SK-N-SH (cell line): ENCODE measurements at regions not wholly inside any gene's neighbourhood (a gene's known extent, or its start where the extent isn't known, plus 50 kb on each side); places are given as distances from the start of the nearest gene placed in this dataset.

Experiments
- CTCF ChIA-PET: fragments of 300-600, 350-600 bp; formaldehyde crosslinking; extraction: SDS; loops from one replicate; lab custom pipeline; 2021; lab: Yijun Ruan, JAX
- POLR2A ChIA-PET: fragments of 350-600 bp; sonication (Branson Sonifier 250); formaldehyde crosslinking; extraction: SDS; loops from one replicate; lab custom pipeline; 2020; ENCODE audit warnings: antibody characterized with exemption, inconsistent platforms; lab: Yijun Ruan, JAX
- DNase-seq: peaks from one replicate; pipeline ENCODE4 v3.0.0; 2012
- H2AFZ ChIP-seq: fragments of 200-600 bp; sonication (generic); 2 replicates; pipeline ENCODE4 v1.8.1; 2016; ENCODE audit warnings: antibody characterized with exemption, mild to moderate bottlenecking, low read depth
- H3F3A ChIP-seq: fragments of 200-600 bp; sonication (generic); replicated peaks from 2 replicates; pipeline ENCODE3; 2016; ENCODE audit warnings: antibody characterized with exemption, mild to moderate bottlenecking; ENCODE audit not compliant: insufficient read depth
- H3K27ac ChIP-seq, 2 experiments: fragments of 200-500 bp in 1 of 2; fragments of 200-600 bp in 1 of 2; sonication (Bioruptor generic) in 1 of 2; sonication (generic), shearing (Covaris generic) in 1 of 2; 2 replicates each; pipeline versions ENCODE4 v1.5.1 to v1.6.1; 2014 to 2016; ENCODE audit warnings: low read depth in 2 of 2, inconsistent platforms in 1 of 2, low read length in 1 of 2, mild to moderate bottlenecking in 1 of 2, mixed read lengths in 1 of 2
- H3K27me3 ChIP-seq: fragments of 200-600 bp; sonication (generic), shearing (Covaris generic); 2 replicates; pipeline ENCODE4 v1.6.1; 2016; ENCODE audit warnings: mixed run types; ENCODE audit not compliant: insufficient read depth
- H3K36me3 ChIP-seq, 2 experiments: fragments of 200-500 bp in 1 of 2; fragments of 200-600 bp in 1 of 2; sonication (Bioruptor generic) in 1 of 2; sonication (generic) in 1 of 2; replicated peaks in 1 of 2; 2 replicates each; pipeline versions ENCODE3 to v1.5.1; 2014 to 2016; ENCODE audit warnings: low read length in 1 of 2, mild to moderate bottlenecking in 1 of 2; ENCODE audit not compliant: insufficient read depth in 2 of 2, control insufficient read depth in 1 of 2
- H3K4me1 ChIP-seq, 2 experiments: fragments of 200-500 bp in 1 of 2; fragments of 200-600 bp in 1 of 2; sonication (Bioruptor generic) in 1 of 2; sonication (generic), shearing (Covaris generic) in 1 of 2; 2 replicates each; pipeline versions ENCODE4 v1.5.1 to v1.6.1; 2014 to 2016; ENCODE audit warnings: low read depth in 1 of 2, low read length in 1 of 2, mixed run types in 1 of 2; ENCODE audit not compliant: insufficient read depth in 2 of 2, control insufficient read depth in 1 of 2
- H3K4me2 ChIP-seq: fragments of 200-600 bp; sonication (generic), shearing (Covaris generic); 2 replicates; pipeline ENCODE4 v1.6.1; 2017; ENCODE audit warnings: mixed run types
- H3K4me3 ChIP-seq, 2 experiments: fragments of 200-500 bp in 1 of 2; fragments of 200-600 bp in 1 of 2; sonication (Bioruptor generic) in 1 of 2; sonication (generic), shearing (Covaris generic) in 1 of 2; 2 replicates each; pipeline versions ENCODE4 v1.5.1 to v1.8.1; 2014 to 2016; ENCODE audit warnings: low read depth in 2 of 2, inconsistent platforms in 1 of 2, low read length in 1 of 2, mild to moderate bottlenecking in 1 of 2, mixed read lengths in 1 of 2, moderate library complexity in 1 of 2
- H3K79me2 ChIP-seq: fragments of 200-600 bp; sonication (generic); 2 replicates; pipeline ENCODE4 v1.8.1; 2017; ENCODE audit warnings: mild to moderate bottlenecking; ENCODE audit not compliant: insufficient read depth
- H3K9ac ChIP-seq: fragments of 200-600 bp; sonication (generic); 2 replicates; pipeline ENCODE4 v1.6.1; 2017; ENCODE audit warnings: mixed run types
- H3K9me2 ChIP-seq: fragments of 200-600 bp; sonication (generic); 2 replicates; pipeline ENCODE4 v1.6.1; 2017; ENCODE audit warnings: mixed run types
- H3K9me3 ChIP-seq: fragments of 200-600 bp; sonication (generic); 2 replicates; pipeline ENCODE4 v1.6.1; 2017; ENCODE audit warnings: mixed run types, mild to moderate bottlenecking, moderate library complexity
- H4K20me1 ChIP-seq: fragments of 200-600 bp; sonication (generic); 2 replicates; pipeline ENCODE4 v1.6.1; 2017; ENCODE audit warnings: mild to moderate bottlenecking, mixed run types; ENCODE audit not compliant: insufficient read depth
- CHD2 ChIP-seq: fragments of 150-350 bp; IDR thresholded peaks from 2 replicates; pipeline ENCODE4 v1.6.1; 2018; ENCODE audit warnings: low read length; ENCODE audit not compliant: partially characterized antibody
- EP300 ChIP-seq, 2 experiments: IDR thresholded peaks; 2 replicates each; pipeline versions ENCODE4 v1.4.0 to v1.6.1; 2012; ENCODE audit warnings: borderline replicate concordance in 1 of 2, low read depth in 1 of 2, low read length in 1 of 2
- FOSL2 ChIP-seq: IDR thresholded peaks from 2 replicates; pipeline ENCODE4 v1.4.0; 2012; ENCODE audit warnings: low read depth, mild to moderate bottlenecking, moderate library complexity, borderline replicate concordance
- JUND ChIP-seq: IDR thresholded peaks from 2 replicates; pipeline ENCODE4 v1.4.0; 2012
- RAD21 ChIP-seq: IDR thresholded peaks from 2 replicates; pipeline ENCODE4 v1.6.1; 2012; ENCODE audit warnings: mild to moderate bottlenecking, low read length
- RFX5 ChIP-seq: IDR thresholded peaks from 2 replicates; pipeline ENCODE4 v1.6.1; 2012; ENCODE audit warnings: mild to moderate bottlenecking, improper control_type of control experiment, low read length
- RXRA ChIP-seq: IDR thresholded peaks from 2 replicates; pipeline ENCODE4 v1.4.0; 2012; ENCODE audit warnings: low read depth, mild to moderate bottlenecking, borderline replicate concordance
- SMC3 ChIP-seq: IDR thresholded peaks from 2 replicates; pipeline ENCODE4 v1.6.1; 2012; ENCODE audit warnings: low read depth, low read length, improper control_type of control experiment
- TEAD4 ChIP-seq: IDR thresholded peaks from 2 replicates; pipeline ENCODE4 v1.4.0; 2012; ENCODE audit warnings: mild to moderate bottlenecking, borderline replicate concordance; ENCODE audit not compliant: insufficient read depth
- WGBS: methylation state at CpG from one replicate; pipeline ENCODE4 v1.1.6; 2017; ENCODE audit warnings: low lambda C conversion rate; 5-methylcytosine and 5-hydroxymethylcytosine counted together
- TF ChIP-seq, protein P1 (sequence below): IDR thresholded peaks from 2 replicates; pipeline ENCODE4 v1.4.0; 2012; ENCODE audit warnings: low read depth
- TF ChIP-seq, protein P2 (sequence below): IDR thresholded peaks from 2 replicates; pipeline ENCODE4; 2012
- TF ChIP-seq, protein P3 (sequence below): IDR thresholded peaks from 2 replicates; pipeline ENCODE4 v1.6.1; 2012; ENCODE audit warnings: mild to moderate bottlenecking, low read depth, low read length, moderate library complexity
- TF ChIP-seq, protein P4 (sequence below): fragments of 150-350 bp; IDR thresholded peaks from 2 replicates; pipeline ENCODE4 v1.6.1; 2016; ENCODE audit warnings: mild to moderate bottlenecking, low read depth, low read length

DNA sequence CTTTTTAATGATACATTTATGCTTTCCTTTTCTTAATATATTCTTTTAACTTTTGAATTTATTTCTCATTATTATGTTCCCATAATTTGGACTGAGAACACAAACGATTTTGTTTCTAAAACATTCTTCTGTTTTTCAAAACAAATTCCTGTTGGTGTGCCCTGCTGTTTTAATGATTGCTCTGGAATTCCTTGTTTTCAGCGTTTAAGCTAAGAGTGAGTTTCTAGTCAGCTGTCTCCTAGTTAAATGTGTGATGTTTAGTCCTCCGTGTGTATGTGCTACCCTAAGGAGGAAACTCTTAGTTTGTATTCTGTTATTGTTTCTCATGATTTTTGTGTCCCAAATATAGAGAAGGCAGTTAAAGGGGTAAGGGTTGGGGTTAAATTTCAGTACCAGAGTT lies 306.1 kb upstream of the RGS17 start:
- Histone ChIP-seq H3K27ac (no peak overlapping the region), H2AFZ (no peak overlapping the region), H3K27me3 (no peaks in the 10 kb centered on the region), H3K9ac (no peak overlapping the region), H3K9me3 (no peaks in the 10 kb centered on the region), H3K4me1 (no peaks in the 10 kb centered on the region), H3K4me3 (no peak overlapping the region), H3K36me3 (no peaks in the 10 kb centered on the region), H3K79me2 (no peaks in the 10 kb centered on the region), H3K4me2 (no peak overlapping the region), H3F3A (no peaks in the 10 kb centered on the region), H4K20me1 (no peaks in the 10 kb centered on the region), H3K9me2 (no peaks in the 10 kb centered on the region)
- ChIA-PET POLR2A (no interaction called here), CTCF (no interaction called here)
- 42% methylated on average over 3 of the region's 3 CpGs for WGBS
- TF ChIP-seq, protein P1, sequence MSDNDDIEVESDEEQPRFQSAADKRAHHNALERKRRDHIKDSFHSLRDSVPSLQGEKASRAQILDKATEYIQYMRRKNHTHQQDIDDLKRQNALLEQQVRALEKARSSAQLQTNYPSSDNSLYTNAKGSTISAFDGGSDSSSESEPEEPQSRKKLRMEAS, result no peak
- TF ChIP-seq CHD2, result no peak
- TF ChIP-seq JUND, result no peak
- no peak for TF ChIP-seq RAD21
- TF ChIP-seq, protein P2, sequence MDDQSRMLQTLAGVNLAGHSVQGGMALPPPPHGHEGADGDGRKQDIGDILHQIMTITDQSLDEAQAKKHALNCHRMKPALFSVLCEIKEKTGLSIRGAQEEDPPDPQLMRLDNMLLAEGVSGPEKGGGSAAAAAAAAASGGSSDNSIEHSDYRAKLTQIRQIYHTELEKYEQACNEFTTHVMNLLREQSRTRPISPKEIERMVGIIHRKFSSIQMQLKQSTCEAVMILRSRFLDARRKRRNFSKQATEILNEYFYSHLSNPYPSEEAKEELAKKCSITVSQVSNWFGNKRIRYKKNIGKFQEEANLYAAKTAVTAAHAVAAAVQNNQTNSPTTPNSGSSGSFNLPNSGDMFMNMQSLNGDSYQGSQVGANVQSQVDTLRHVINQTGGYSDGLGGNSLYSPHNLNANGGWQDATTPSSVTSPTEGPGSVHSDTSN, result no peak
- TF ChIP-seq TEAD4, result no peak
- no peak for TF ChIP-seq SMC3
- no peak for TF ChIP-seq FOSL2
- TF ChIP-seq, protein P3, sequence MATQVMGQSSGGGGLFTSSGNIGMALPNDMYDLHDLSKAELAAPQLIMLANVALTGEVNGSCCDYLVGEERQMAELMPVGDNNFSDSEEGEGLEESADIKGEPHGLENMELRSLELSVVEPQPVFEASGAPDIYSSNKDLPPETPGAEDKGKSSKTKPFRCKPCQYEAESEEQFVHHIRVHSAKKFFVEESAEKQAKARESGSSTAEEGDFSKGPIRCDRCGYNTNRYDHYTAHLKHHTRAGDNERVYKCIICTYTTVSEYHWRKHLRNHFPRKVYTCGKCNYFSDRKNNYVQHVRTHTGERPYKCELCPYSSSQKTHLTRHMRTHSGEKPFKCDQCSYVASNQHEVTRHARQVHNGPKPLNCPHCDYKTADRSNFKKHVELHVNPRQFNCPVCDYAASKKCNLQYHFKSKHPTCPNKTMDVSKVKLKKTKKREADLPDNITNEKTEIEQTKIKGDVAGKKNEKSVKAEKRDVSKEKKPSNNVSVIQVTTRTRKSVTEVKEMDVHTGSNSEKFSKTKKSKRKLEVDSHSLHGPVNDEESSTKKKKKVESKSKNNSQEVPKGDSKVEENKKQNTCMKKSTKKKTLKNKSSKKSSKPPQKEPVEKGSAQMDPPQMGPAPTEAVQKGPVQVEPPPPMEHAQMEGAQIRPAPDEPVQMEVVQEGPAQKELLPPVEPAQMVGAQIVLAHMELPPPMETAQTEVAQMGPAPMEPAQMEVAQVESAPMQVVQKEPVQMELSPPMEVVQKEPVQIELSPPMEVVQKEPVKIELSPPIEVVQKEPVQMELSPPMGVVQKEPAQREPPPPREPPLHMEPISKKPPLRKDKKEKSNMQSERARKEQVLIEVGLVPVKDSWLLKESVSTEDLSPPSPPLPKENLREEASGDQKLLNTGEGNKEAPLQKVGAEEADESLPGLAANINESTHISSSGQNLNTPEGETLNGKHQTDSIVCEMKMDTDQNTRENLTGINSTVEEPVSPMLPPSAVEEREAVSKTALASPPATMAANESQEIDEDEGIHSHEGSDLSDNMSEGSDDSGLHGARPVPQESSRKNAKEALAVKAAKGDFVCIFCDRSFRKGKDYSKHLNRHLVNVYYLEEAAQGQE, result no peak
- no peak for TF ChIP-seq RXRA
- no peak for TF ChIP-seq EP300 (IDR thresholded peaks at IDR 0.05; ENCODE audit: borderline replicate concordance in 1 of 2, low read depth in 1 of 2, low read length in 1 of 2)
- no peak for TF ChIP-seq RFX5
- TF ChIP-seq, protein P4, sequence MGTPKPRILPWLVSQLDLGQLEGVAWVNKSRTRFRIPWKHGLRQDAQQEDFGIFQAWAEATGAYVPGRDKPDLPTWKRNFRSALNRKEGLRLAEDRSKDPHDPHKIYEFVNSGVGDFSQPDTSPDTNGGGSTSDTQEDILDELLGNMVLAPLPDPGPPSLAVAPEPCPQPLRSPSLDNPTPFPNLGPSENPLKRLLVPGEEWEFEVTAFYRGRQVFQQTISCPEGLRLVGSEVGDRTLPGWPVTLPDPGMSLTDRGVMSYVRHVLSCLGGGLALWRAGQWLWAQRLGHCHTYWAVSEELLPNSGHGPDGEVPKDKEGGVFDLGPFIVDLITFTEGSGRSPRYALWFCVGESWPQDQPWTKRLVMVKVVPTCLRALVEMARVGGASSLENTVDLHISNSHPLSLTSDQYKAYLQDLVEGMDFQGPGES, result no peak
- no peak for DNase-seq
